Endodermal cell (in vitro differentiated cells): ENCODE measurements at regions not wholly inside any gene's neighbourhood (a gene's known extent, or its start where the extent isn't known, plus 50 kb on each side); places are given as distances from the start of the nearest gene placed in this dataset.

Experiments used
- DNase-seq: peaks from one replicate; pipeline ENCODE4 v3.0.0-alpha.2; 2017
- H3K27ac ChIP-seq: 2 replicates; pipeline ENCODE4 v1.5.1; 2013; ENCODE audit warnings: mild to moderate bottlenecking, low read depth, low read length, moderate library complexity
- H3K27me3 ChIP-seq: 2 replicates; pipeline ENCODE4 v1.6.1; 2013; ENCODE audit warnings: mild to moderate bottlenecking, low read length, moderate library complexity; ENCODE audit not compliant: insufficient read depth, control insufficient read depth, poor library complexity, severe bottlenecking
- H3K36me3 ChIP-seq: 2 replicates; pipeline ENCODE4 v1.7.0; 2013; ENCODE audit warnings: mild to moderate bottlenecking, low read length, moderate library complexity; ENCODE audit not compliant: control insufficient read depth, insufficient read depth
- H3K4me1 ChIP-seq: one replicate; pipeline ENCODE4 v1.7.0; 2013; ENCODE audit warnings: low read length; ENCODE audit not compliant: control insufficient read depth, insufficient read depth
- H3K4me3 ChIP-seq: 2 replicates; pipeline ENCODE4 v1.5.1; 2013; ENCODE audit warnings: mild to moderate bottlenecking, low read length, moderate library complexity
- H3K9ac ChIP-seq: 2 replicates; pipeline ENCODE4 v1.6.1; 2013; ENCODE audit warnings: mild to moderate bottlenecking, low read length, moderate library complexity; ENCODE audit not compliant: poor library complexity, severe bottlenecking; ENCODE audit errors: extremely low read depth
- H3K9me3 ChIP-seq: 2 replicates; pipeline ENCODE4 v1.6.1; 2013; ENCODE audit warnings: mild to moderate bottlenecking, low read length, moderate library complexity; ENCODE audit not compliant: control insufficient read depth
- H3K27ac Mint-ChIP-seq: 2 replicates; pipeline ENCODE4 v1.8.0; 2020; ENCODE audit warnings: mixed read lengths
- H3K27me3 Mint-ChIP-seq: 2 replicates; pipeline ENCODE4 v1.8.0; 2021; ENCODE audit warnings: mild to moderate bottlenecking, mixed read lengths; ENCODE audit not compliant: insufficient read depth
- H3K36me3 Mint-ChIP-seq: 2 replicates; pipeline ENCODE4 v1.8.0; 2020; ENCODE audit warnings: low read depth, mixed read lengths
- H3K4me1 Mint-ChIP-seq: 2 replicates; pipeline ENCODE4 v1.8.0; 2020; ENCODE audit warnings: mixed read lengths
- H3K4me3 Mint-ChIP-seq: 2 replicates; pipeline ENCODE4 v1.8.0; 2020; ENCODE audit warnings: mild to moderate bottlenecking, moderate library complexity, mixed read lengths
- H3K9me3 Mint-ChIP-seq: 2 replicates; pipeline ENCODE4 v1.8.0; 2020; ENCODE audit warnings: mild to moderate bottlenecking, mixed read lengths
- WGBS, 2 experiments: methylation state at CpG; one replicate each; pipeline versions ENCODE4 v1.1.5 to v1.1.7; 2013; ENCODE audit warnings: missing lambda C conversion rate in 2 of 2, mixed read lengths in 1 of 2; ENCODE audit not compliant: insufficient coverage in 1 of 2, insufficient read length in 1 of 2; 5-methylcytosine and 5-hydroxymethylcytosine counted together
- TF ChIP-seq, protein P1 (sequence below): fragments of 200-600 bp; sonication (generic); conservative IDR thresholded peaks from 2 replicates; pipeline ENCODE4 v1.5.0; 2021; ENCODE audit warnings: antibody characterized with exemption, mild to moderate bottlenecking

DNA sequence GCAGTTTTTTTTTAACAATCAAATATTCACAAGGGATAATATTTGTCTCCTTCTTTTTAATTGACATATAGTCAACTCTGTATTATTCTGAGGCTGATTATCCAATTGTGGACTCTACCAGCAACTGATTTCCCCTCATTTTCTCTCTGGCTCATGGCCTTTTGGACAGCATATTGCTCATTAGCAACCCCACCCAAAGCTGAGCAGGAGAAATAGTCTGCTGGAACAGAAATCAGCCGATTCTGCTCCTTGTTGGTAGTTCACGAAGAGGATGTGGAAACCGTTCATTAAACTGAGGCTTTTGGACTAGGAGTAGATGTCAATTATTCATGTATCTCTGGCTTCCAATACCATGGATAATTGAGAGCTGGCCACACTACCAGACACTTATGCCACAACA, 428.4 kb upstream of the INTU start:
- Histone ChIP-seq H3K4me3 (no peak overlapping the region), H3K9ac (no peak overlapping the region), H3K36me3 (no peaks in the 10 kb centered on the region), H3K4me1 (no peaks in the 10 kb centered on the region), H3K9me3 (no peaks in the 10 kb centered on the region), H3K27me3 (no peaks in the 10 kb centered on the region), H3K27ac (no peak overlapping the region)
- TF ChIP-seq, protein P1, sequence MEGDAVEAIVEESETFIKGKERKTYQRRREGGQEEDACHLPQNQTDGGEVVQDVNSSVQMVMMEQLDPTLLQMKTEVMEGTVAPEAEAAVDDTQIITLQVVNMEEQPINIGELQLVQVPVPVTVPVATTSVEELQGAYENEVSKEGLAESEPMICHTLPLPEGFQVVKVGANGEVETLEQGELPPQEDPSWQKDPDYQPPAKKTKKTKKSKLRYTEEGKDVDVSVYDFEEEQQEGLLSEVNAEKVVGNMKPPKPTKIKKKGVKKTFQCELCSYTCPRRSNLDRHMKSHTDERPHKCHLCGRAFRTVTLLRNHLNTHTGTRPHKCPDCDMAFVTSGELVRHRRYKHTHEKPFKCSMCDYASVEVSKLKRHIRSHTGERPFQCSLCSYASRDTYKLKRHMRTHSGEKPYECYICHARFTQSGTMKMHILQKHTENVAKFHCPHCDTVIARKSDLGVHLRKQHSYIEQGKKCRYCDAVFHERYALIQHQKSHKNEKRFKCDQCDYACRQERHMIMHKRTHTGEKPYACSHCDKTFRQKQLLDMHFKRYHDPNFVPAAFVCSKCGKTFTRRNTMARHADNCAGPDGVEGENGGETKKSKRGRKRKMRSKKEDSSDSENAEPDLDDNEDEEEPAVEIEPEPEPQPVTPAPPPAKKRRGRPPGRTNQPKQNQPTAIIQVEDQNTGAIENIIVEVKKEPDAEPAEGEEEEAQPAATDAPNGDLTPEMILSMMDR, result no peak
- Mint-ChIP-seq H3K9me3 (no peaks in the 10 kb centered on the region), H3K27ac (no peak overlapping the region), H3K27me3 (no peaks in the 10 kb centered on the region), H3K4me3 (no peak overlapping the region), H3K4me1 (no peaks in the 10 kb centered on the region), H3K36me3 (no peaks in the 10 kb centered on the region)
- WGBS, 2 experiments, result 62 to 100% methylated on average over 2 to 3 of the region's 3 CpGs
- no peak for DNase-seq

DNA sequence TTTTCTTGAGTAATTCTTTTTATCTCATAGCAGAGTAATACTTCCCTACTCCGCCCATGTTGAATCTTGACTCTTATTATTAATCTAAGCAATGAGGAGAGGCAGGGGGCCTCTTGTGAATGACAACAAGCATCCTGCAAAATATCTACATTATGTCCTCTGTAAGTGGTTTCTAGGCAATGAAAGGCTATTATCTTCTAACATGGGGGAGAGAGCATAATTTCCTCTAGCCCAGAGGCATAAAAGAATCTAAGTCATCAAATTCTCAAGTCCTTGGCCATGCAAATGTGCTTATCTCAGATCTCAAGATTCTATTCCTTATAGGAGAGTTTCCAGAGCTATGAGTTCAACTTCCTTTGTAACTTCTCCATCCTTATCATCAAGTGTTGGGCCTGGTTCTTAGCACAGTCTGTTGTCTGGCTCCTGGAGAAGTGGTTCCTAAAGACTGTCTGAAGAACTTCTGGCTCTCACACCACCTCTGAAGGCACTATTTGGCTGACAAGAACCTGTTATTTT, 423.1 kb upstream of the INTU start:
- H3K4me3 Mint-ChIP-seq, result no peak overlapping the region
- Histone ChIP-seq H3K9me3 (no peaks in the 10 kb centered on the region), H3K4me3 (no peak overlapping the region), H3K36me3 (no peaks in the 10 kb centered on the region), H3K27ac (no peak overlapping the region), H3K9ac (no peak overlapping the region), H3K4me1 (no peaks in the 10 kb centered on the region), H3K27me3 (no peaks in the 10 kb centered on the region)
- DNase-seq, result no peak
- 91% methylated on average over 1 of the region's 1 CpG; no CpG with 5 or more reads in 1 of the 2 experiments for WGBS, 2 experiments
- H3K9me3 Mint-ChIP-seq, result no peaks in the 10 kb centered on the region
- no peaks in the 10 kb centered on the region for H3K36me3 Mint-ChIP-seq
- TF ChIP-seq, protein P1, result no peak
- H3K27ac Mint-ChIP-seq, result no peak overlapping the region
- H3K4me1 Mint-ChIP-seq, result no peaks in the 10 kb centered on the region
- H3K27me3 Mint-ChIP-seq, result no peaks in the 10 kb centered on the region

DNA sequence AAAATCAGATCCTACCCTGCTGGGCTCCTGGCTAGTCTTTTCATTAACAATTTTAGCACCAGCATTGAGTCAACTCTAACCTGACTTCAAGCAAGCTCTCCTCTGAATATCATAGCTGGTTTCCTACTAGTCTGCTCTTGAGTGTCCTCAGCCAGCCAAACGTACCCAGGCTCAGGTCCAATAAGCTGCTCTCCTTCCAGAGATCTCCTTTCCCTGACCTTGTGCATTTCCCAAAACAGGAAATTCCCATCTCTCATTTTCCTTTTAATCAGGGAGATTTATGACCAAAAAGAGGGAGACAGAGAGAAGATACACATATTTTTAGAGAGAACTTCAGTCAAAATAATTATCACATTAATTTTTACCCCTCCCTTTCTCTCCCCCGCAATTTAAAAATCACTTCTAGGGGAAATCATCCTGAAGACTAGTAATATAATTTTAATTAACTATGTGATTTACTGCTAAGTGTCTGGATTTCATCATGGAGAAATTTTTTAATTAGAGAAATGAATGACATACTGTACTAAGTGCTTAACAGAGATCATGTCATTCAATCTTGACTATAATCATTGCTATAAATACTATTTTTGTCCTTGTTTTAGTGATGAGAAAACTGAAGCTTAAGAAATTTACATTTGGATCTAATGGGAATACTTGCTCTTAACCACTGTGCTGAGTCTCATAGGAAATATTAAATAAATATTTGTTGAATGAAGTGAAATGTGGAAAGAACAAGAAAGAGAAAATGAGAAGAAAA, 421.7 kb upstream of the INTU start:
- TF ChIP-seq, protein P1, result no peak
- H3K27ac ChIP-seq, result no peak overlapping the region
- no peaks in the 10 kb centered on the region for H3K4me1 ChIP-seq
- no peaks in the 10 kb centered on the region for H3K27me3 ChIP-seq
- H3K9ac ChIP-seq, result no peak overlapping the region
- H3K4me1 Mint-ChIP-seq, result no peaks in the 10 kb centered on the region
- no peak for DNase-seq
- no peak overlapping the region for H3K4me3 Mint-ChIP-seq
- no peaks in the 10 kb centered on the region for H3K36me3 Mint-ChIP-seq
- no peaks in the 10 kb centered on the region for H3K36me3 ChIP-seq
- no peaks in the 10 kb centered on the region for H3K9me3 ChIP-seq
- H3K27me3 Mint-ChIP-seq, result no peaks in the 10 kb centered on the region
- H3K4me3 ChIP-seq, result no peak overlapping the region
- H3K27ac Mint-ChIP-seq, result no peak overlapping the region
- no peaks in the 10 kb centered on the region for H3K9me3 Mint-ChIP-seq
- 77% methylated on average over 1 of the region's 2 CpGs; no CpG with 5 or more reads in 1 of the 2 experiments for WGBS, 2 experiments
